Occipital lobe (tissue), 1 donor: ENCODE measurements at regions not wholly inside any gene's neighbourhood (a gene's known extent, or its start where the extent isn't known, plus 50 kb on each side); places are given as distances from the start of the nearest gene placed in this dataset.
A peak's percentile ranks its signal among the peaks of the same experiment; 100 is the strongest.

Source experiments
- DNase-seq: peaks from one replicate; lab custom pipeline; 2025; lab: John Stamatoyannopoulos, UW

DNA sequence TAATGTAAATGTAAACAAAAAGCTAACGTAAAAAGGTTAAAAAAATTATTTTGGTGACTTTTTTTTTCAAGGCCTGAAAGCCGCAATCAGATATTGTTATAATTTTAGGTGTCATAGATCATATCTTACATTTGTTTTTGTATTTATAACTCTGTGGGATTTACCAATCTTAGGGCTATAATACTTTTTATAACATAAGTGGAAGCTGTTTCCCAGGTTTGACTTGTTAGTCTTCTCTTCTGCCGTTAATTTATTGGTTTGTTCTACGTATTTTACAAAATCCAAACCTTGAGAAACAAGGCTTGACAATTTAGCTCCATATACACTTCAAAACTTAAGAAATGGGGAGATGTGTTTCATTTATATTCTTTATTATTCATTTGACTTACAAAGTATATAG is 119.4 kb downstream of the EVX1 start:
- no peak for DNase-seq

- DNase-seq = peak; percentile 61
These were observed 121.7 kb downstream of the EVX1 start for GRCh38 chr7:27364344-27364758.

- DNase-seq = no peak
These were observed 124.8 kb downstream of the EVX1 start for GRCh38 chr7:27367179-27367932.

DNA sequence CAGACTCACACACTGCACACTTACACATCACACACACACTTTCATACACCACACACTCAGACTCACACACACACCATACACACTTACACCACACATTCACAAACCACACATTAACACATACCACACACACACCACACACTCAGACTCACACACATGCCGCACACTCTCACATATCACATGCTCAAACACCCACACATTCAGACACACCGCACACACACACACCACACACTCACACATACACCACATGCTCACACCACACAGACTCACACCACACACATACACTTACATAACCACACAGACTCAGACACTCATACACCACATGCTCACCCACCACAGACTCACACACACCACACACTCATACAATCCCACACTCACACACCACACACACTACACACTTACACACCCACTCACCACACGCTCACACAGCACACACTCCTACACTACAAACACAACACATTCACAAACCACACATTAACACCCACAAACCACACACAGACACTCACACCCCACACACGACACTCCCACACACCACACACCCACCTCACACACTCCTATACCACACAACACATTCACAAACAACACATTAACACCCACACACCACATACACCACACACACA is 125.4 kb downstream of the EVX1 start:
- no peak for DNase-seq

DNA sequence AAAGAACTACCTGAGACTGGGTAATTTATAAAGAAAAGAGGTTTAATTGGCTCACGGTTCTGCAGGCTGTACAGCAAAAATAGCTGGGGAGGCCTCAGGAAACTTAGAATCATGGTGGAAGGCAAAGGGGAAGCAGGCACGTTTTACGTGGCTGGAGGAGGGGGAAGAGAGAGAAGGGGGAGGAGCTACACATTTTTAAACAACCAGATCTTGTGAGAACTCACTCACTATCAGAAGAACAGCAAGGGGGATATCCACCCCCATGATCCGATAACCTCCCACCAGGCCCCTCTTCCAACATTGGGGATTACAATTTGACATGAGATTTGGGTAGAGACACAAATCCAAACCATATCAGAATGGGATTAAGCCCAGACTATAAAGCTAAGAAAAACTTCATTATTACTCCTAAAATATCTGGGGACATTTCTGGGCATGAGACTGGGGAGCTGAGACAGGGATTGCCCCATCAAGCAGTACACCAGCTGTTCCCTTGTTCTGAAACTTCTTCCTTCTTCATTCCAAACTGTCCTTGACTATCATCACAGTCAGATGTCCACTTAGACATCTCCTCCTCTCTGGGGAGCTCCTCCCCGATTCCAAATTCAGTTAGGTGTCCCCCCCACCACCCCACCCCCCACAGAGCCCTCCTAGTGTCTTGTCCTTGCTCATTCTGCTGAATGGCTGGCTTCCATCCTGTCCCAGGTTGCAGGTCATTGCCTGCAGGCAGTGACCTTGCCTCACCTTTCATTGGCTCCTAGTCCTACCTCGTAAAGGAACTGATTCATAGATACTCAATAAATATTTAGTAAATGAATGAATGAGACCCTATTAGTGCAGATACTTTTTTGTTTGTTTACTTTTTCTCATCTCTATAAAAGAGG is 132.6 kb downstream of the EVX1 start:
- DNase-seq = no peak

- no peak for DNase-seq
These were observed 133.4 kb downstream of the EVX1 start for GRCh38 chr7:27375958-27376357.

- DNase-seq = no peak
These were observed 135.4 kb downstream of the EVX1 start for GRCh38 chr7:27377988-27378387.

DNA sequence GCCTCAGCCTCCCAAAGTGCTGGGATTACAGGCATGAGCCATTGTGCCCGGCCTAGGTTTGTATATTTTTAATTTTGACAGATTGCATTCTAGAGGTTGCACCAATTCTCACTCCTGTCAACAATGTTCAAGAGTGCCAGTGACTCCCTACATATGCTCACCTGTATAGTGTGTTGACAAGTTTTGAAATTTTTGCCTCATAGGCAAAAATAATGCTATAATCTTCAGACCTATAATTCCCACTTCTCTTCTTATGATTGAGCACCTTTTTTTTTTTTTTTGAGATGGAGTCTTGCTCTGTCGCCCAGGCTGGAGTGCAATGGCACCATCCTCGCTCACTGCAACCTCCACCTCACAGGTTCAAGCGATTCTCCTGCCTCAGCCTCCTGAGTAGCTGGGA is 139.7 kb downstream of the EVX1 start:
- no peak for DNase-seq

GRCh38 chr7:27386581-27386980 is 144.0 kb downstream of the EVX1 start:
- no peak for DNase-seq

DNA sequence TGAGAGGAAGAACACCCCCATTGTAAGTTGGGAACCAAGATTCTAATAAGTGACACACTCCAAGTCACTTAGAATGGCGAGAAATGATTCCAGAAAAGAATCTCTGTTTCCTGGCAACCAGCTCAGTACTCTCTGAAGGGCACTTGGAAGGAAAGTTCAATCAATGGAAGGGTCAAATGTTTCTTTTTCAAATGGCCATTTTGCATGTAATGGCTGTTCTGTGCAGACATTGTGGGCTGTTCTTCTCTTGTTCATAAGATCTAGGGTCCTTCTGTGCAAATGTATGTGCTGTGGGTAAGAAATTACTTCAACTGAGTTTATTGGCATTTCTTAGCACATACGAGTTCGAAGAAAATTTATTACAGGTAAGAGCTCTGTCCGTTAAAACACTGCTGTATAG is 145.3 kb downstream of the EVX1 start:
- DNase-seq = no peak

- DNase-seq = no peak
These were observed 146.0 kb downstream of the EVX1 start for GRCh38 chr7:27388561-27388960.

- DNase-seq = no peak
These were observed 146.9 kb downstream of the EVX1 start for GRCh38 chr7:27389496-27389895.

DNA sequence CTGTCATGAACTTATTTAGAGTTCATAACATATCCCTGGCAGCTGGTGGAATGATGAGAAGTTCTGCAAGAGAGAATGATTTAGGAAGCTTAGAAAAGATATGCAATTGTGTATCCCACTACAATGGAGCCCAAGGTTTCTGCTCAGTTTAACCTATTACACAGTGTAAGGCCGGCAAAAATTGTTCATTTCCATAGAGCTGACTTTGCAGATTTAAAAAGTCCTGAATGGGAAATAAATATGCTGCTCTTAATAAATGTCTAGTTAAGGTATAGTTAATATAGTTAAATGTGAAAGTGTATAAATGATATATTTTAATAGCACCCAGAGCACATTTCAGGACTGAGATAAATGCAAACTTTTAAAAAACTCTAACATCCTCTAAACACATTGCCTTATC is 149.9 kb downstream of the EVX1 start:
- no peak for DNase-seq

- DNase-seq = no peak
These were observed 152.3 kb downstream of the EVX1 start for GRCh38 chr7:27394871-27395270.

- no peak for DNase-seq
These were observed 153.0 kb downstream of the EVX1 start for GRCh38 chr7:27395626-27396025.

- no peak for DNase-seq
These were observed 154.9 kb downstream of the EVX1 start for GRCh38 chr7:27397503-27397902.

DNA sequence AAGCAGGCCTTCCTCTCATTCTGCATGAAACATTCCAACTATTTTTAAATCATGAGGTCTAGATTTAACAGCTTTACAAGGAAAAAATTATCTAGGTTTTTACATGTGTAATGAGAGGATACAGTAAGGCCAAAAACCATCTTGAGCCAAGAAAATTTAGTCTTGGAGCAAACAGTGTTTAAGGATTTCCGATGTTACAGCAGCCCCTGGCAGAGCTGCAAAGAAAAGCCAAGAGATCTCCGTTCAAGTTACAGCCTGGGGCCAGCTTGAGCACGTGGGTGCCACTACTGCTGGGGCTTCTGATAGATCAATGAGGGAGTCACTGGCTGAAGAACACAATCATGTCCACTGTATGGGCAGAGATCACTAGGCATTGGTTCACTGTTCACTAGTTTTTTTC is 156.2 kb downstream of the EVX1 start:
- DNase-seq = no peak

- no peak for DNase-seq
These were observed 157.4 kb downstream of the EVX1 start for GRCh38 chr7:27399791-27400567.

- DNase-seq = no peak
These were observed 163.2 kb downstream of the EVX1 start for GRCh38 chr7:27405780-27406179.

DNA sequence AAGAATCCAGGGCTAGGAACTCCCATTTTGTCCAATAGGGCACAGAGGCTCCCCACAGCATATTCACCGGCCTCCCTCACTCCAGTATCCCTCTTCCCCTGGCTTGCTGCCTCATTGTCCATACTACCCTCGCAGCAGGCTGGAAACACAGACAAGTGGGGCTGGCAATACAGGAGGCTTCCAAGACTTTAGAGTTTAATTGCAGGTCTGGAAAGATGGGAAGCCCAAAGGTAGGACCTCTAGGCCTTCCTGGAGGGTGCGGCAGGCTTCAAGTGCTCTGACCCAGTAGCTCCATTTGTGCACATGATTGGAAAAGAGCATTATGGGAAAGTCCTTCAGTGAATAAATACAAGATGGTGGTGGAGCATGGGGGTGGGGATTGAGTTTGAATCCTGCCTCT is 166.7 kb downstream of the EVX1 start:
- no peak for DNase-seq

DNA sequence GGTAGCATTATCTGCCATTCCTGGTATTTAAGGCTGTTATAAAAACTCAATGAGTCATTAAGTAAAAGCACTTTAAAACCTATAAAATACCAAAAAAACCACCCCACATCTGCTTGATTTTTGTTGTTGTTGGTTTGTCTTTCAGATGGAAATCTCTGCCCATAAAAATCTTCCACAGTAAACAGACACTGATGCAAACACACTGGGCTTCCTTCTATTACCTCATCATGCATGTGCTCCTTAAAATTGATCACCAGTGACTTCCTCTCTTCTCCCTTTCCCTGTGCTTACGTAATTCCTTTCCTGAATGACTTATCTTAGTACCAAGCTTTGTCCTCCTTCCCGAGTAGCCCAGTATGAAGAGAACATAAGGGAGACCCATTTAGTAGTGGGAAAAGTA is 167.2 kb downstream of the EVX1 start:
- no peak for DNase-seq
